HL-60 (cell line): ENCODE measurements at regions not wholly inside any gene's neighbourhood (a gene's known extent, or its start where the extent isn't known, plus 50 kb on each side); places are given as distances from the start of the nearest gene placed in this dataset.

Experiments used
- DNase-seq, 2 experiments: peaks; one replicate each; pipeline ENCODE4 v3.0.0-alpha.2; 2010 to 2020; ENCODE audit warnings: low read depth in 1 of 2, low spot score in 1 of 2
- H3K27ac ChIP-seq: fragments of 250-450 bp; sonication (Bioruptor Pico); replicated peaks from 2 replicates; pipeline ENCODE4 v1.5.1; 2020; ENCODE audit warnings: mild to moderate bottlenecking, moderate library complexity
- H3K27me3 ChIP-seq: fragments of 250-450 bp; sonication (Bioruptor Pico); 2 replicates; pipeline ENCODE4 v1.5.1; 2021; ENCODE audit warnings: mild to moderate bottlenecking, moderate library complexity; ENCODE audit not compliant: insufficient read depth, poor library complexity, severe bottlenecking
- H3K4me3 ChIP-seq: replicated peaks from 2 replicates; pipeline ENCODE4 v1.5.1; 2011; ENCODE audit warnings: mild to moderate bottlenecking, control low read depth, low read length; ENCODE audit not compliant: insufficient read depth
- CTCF ChIP-seq: IDR thresholded peaks from one replicate; pipeline ENCODE4 v1.5.1; 2011; ENCODE audit warnings: low read length, control low read depth, inconsistent platforms; ENCODE audit not compliant: insufficient read depth
- GABPA ChIP-seq: IDR thresholded peaks from 2 replicates; pipeline ENCODE4 v1.6.1; 2012; ENCODE audit warnings: low read depth
- POLR2AphosphoS5 ChIP-seq: IDR thresholded peaks from 2 replicates; pipeline ENCODE4 v1.6.1; 2012; ENCODE audit warnings: low read depth
- REST ChIP-seq: IDR thresholded peaks from 2 replicates; pipeline ENCODE4 v1.6.1; 2012; ENCODE audit warnings: low read depth; ENCODE audit not compliant: insufficient replicate concordance
- SPI1 ChIP-seq: IDR thresholded peaks from 2 replicates; pipeline ENCODE4 v1.6.1; 2012; ENCODE audit warnings: low read depth, mild to moderate bottlenecking, borderline replicate concordance

- no peak for TF ChIP-seq GABPA
- no peak for TF ChIP-seq SPI1
- no peak for TF ChIP-seq POLR2AphosphoS5
- no peak for TF ChIP-seq CTCF
- no peak for TF ChIP-seq REST
- Histone ChIP-seq H3K27me3 (no peaks in the 10 kb centered on the region), H3K4me3 (no peak overlapping the region), H3K27ac (no peak overlapping the region)
- DNase-seq = no peak
These were observed 128.6 kb upstream of the BMPER start for GRCh38 chr7:33776788-33777187.

GRCh38 chr7:33778195-33778594, 127.1 kb upstream of the BMPER start:
- Histone ChIP-seq H3K4me3 (no peak overlapping the region), H3K27ac (no peak overlapping the region), H3K27me3 (no peaks in the 10 kb centered on the region)
- TF ChIP-seq SPI1 = no peak
- no peak for TF ChIP-seq REST
- TF ChIP-seq POLR2AphosphoS5 = no peak
- no peak for TF ChIP-seq CTCF
- TF ChIP-seq GABPA = no peak
- DNase-seq = no peak

- Histone ChIP-seq H3K4me3 (no peak overlapping the region), H3K27me3 (no peaks in the 10 kb centered on the region), H3K27ac (no peak overlapping the region)
- TF ChIP-seq REST = no peak
- no peak for TF ChIP-seq GABPA
- TF ChIP-seq POLR2AphosphoS5 = no peak
- no peak for TF ChIP-seq SPI1
- TF ChIP-seq CTCF = no peak
- DNase-seq = no peak
These were observed 126.1 kb upstream of the BMPER start for GRCh38 chr7:33779216-33779615.
